ENCODE measurements at regions not wholly inside any gene's neighbourhood (a gene's known extent, or its start where the extent isn't known, plus 50 kb on each side); places are given as distances from the start of the nearest gene placed in this dataset.

DNA sequence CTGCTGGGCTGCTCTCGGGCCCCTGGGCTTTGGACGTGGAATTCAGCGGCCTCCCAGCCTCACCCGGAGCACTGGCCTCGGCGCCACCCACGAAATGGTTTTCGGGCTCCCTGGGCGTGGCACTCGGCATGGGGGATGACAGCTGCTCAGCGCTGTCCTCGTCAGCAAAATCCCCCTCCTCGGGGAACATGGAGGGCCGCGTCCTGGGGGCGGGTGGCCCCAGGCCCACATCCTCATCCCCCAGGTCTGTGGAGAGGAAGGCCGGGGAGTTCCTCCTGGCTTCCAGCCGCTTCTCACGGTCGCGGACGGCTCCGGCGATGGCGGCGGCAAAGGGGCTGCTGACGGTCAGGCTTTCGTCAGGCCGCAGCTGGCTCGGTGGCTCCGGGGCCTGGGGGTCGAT lies 88.4 kb downstream of the CTTN start:
- no peak for DNase-seq

DNA sequence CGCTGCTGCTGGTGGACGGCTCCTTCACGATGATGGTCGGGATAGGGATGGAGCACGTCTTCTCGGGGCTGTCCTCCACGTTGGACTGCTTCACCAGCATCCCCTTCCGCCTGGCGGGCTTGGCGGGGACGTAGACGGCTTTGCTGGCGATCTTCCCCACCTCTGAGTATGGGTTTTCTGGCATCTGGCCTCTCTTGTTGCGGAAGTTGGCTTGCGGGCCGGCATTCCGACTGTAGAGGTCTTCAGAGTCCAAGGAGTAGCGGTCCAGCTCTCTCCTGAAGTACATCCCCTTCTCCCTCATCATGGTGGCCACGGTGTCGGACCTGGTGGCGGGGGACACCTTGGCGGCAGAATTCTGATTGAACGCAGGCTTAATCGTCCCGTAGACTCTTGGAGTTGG lies 88.8 kb downstream of the CTTN start:
- no peak for DNase-seq

DNA sequence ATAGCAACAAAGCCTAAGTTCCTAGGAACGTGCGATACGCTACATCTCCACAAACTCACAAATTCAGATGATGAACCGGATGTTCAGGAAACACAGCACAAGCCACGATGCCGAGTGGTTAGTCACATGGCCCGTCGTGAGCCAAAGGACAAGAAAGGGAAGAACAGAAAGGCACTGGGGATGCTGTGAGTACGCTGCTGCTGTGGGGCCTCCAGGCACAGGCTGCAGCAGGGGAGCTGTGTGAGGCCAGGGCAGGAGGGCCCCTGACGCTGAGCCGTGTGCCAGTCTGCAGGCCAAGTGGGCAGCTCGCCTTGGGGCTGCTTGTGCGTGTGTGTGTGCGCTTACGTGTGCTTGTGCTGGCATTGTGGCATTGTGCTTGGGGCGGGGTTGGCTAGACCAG lies 89.4 kb downstream of the CTTN start:
- no peak for DNase-seq

DNA sequence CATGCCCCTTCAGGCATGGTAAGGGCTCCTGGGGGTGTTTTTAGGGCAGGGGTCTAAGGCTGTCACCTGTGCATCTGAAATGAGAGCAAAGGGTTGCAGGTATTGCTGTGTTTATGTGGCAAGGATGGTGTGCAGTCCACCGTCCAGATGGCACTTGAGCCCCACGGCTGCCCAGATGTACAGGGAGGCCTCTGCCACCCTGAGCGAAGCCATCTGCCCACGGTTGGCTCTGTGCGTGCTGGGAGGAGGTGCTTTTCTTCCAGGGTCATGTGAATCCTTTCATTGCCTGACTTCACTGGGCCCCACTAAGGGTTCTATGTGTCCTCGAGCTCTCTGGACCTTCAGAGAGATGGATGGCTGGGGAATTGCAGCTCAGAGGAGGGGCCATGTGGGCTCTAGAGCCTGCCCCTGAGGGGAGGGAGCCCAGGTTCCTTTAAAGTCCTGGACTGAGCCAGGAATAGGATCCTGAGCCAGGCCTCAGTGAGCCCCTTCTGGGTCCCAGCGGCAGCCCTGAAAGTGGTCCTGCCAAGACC lies 89.9 kb downstream of the CTTN start:
- DNase-seq = no peak

DNA sequence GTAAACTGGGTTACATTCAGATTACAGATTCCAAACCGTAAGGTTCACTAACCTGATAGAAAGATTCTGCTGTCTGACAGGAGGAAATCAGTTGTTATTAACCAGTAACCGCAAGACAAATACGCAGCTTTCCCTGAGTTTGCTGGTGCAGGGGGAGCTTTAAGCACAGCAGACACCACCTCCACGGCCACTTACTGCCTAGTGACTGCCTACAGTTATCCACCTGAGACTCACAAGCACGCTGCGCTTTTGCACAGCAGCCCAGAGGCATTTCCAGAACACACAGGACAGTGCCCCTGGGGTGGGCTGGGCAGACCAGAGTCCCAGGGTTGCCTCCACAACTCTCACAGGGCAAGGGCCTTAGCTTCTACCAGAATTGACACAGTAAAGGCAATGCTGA lies 90.9 kb downstream of the CTTN start:
- no peak for DNase-seq

DNA sequence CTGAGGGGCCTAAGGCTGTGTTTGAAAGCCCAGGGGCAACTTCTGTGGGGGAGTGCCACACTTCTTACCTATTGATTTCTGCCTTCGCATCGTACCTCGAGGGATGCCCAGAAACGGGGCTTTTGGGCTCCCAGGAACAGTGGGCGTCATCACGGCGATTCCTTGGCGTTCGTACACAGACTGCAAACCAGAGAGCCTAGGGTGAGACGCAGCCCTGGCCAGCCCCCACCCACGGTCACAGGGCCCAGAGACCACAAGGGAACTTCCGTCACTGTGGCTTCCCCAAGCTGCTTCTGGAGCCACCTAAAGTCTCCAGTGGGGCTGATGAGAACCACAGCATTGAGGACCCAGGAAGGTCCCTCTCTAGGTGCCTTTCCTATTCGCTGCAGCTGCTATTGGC lies 91.9 kb downstream of the CTTN start:
- DNase-seq = no peak

DNA sequence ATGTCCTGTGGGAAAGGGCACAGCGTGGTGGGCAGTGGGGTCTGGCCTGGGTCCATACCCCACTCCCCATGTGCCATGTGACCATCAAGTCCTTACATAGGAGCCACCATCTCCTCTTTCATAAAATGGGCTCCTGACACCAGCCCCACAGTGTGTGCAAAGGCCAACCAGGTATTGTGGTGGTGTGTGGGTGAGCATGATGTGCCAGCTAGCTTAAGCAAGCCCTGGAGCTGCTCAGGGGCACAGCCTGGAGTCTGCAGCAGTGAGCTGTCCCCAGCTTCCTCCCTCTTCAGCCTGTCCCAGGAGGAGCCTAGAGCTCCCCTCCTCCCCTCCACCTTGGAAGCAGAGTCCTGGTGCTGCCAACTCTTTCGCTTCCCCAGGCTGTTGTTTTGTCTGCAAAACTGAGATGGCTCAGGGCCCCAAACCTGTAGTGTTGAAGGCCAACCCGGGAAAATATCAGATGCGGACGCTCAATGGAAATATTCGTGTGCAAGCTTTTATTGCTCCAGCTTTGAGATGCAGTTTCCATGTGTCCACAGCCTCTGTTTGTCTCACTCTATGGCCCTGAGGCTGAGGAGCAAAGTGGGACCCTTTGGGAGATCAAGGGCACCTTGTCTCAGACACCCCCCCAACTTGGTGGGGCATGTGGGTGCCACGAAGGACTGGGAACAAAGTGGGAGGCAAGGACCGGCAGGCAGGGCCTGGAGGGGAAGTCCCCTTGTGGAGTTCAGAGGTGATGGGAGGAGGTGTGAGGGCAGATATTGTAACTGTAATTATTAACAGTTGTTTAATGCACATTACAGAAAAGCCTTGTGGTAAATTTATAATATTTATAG lies 92.6 kb downstream of the CTTN start:
- no peak for DNase-seq

DNA sequence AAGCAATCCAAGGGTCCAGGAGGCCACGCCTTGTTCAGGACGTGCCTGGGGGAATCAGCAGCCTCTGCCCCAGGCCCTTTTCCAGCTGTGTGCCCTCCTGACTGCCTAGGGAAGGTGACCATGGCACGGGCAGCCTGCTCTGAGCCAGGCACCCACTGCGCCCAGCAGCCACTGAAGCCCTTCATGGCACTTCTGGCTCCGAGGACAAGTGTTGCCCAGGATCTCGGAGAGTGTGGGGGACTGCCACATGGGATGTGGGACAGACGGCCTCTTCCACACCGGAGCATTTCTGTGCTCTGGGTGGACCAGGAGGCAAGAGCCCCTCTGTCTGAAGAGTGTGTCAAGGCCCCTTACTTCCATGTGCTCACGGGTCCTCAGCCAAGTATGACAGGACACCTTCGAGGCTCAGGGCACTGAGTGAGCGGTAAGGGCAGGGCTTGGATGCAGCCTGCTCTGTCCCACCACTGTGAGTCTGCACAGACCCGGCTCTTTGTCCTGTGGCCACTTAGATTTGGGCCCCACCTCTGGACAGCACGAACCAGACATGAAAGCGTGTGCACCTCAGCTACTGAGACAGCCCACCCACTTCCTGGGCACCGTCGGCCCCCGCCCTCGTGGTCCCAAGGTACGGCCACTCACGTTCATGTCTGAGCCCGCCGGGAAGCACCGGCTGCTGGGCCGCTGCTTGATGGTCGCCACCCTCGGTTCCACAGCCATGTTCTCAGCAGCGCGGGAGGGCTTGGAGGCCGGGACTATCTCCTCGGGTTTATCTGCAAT lies 93.6 kb downstream of the CTTN start:
- DNase-seq = no peak

DNA sequence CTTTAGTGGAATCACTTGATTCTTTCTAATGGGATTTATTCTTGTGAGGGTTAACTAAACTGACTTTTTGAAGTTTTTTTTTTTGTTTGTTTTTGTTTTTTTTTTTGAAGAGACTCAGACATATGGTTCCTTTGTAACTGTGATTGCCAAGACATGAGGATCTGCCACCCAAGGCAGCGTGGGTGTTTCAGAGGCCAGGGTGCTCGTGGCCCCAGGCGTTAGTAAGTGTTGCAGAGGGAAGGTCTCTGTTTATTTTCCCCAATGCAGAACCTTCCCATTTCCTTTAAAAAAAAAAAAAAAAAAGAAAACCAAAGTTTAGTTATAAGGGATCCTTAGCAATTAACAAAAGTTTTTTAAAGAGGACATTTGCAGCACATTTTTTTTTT lies 94.8 kb downstream of the CTTN start:
- no peak for DNase-seq

DNA sequence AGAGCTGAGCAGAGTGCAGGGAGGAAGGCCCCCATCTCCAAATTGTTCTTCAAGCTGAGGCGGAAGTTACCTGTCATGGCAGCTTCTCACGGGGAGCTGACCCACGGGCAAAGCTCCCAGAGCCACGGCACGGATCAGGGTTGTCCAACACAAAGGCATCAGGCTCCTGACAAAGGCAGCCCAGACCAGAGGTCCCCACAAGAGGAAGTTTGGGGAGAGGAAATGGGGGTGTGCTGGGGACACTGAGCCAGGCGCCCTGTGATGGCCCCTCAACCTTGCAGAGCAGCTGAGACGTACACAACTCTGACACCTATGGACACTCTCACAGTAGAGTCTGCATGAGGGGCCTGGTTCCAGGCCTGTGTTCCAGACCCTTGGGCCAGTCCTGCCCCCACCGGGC lies 95.6 kb downstream of the CTTN start:
- DNase-seq = no peak

DNA sequence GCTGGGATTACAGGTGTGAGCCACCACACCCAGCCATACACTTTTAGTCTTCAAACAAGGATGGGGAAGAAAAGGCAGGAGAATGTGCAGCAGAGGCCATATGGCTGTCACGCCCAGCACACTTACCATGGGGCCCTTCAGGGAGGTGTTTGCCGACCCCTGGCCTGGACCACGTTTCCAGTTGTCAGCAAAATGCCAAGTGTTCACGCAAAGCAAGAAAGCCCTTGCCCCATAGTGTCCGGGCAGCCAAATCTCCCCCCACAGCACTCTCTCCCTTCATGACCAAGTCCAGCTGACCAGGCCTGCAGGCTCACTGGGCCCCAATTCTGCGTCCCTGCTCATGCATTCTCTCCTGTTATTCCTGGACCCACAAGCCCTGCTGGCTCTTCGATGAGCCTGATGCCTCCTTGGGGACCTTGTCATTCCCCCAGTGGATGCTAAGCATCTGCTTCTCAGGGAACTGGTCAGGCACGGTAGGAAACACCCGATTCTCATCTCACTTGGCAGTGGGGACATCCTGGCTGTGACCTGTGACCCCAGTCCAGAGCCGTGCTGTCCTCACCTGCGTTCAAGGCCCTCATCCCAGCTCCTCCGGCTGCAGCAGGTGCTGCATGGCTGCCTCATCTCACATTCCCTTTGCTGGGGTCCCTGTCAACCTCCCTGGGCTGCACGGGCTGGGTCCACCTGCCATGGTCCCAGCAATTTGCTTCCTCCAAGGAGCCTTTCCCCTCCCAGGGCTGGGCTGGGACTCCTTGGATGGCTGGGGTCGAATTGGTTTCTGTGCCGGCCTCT lies 96.4 kb downstream of the CTTN start:
- DNase-seq = no peak

DNA sequence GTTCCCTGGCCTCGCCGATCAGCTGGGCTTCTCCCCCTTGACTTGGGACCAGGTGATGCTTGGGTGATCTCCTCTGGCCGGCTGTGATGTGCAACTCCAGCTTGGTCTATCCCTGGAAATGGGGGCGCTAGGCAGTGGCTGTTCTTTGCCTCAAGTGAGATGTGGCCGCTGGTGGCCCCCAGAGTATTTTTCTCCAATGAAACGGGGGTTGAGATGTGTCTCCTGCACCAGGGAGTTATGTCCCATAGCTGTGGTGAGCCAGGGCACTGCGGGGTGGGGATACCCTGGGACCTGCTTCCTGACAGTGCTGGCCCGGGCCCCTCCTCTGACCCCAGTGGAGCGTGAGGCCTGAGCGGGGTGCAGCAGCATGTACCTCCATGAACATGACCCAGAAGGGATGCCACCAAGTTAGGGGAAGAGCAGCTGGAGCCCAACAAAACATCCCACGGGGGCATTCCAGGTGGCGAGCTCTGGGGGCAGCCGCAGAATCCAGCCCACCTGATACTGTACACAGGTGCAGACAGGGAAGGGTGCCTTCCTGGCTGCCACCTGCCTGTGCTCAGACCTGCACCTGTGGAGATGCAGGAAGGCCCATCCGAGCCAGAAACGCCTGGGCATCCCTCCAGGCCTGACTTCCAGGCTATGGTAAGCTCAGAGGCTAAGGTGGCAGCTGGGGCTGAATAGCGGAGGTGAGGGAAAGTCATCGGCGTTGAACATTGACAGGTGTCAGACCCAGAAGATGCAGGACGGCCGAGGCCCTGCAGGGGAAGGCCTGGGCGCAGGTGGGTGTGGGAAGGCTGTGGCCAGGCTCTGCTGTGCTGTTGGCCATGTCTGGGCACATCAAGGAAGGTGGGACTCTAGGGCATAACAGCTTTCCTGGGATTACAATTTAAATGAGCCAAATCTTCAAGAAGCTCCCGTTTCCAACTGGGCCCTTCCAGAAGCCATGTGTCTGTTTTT lies 97.3 kb downstream of the CTTN start:
- no peak for DNase-seq

DNA sequence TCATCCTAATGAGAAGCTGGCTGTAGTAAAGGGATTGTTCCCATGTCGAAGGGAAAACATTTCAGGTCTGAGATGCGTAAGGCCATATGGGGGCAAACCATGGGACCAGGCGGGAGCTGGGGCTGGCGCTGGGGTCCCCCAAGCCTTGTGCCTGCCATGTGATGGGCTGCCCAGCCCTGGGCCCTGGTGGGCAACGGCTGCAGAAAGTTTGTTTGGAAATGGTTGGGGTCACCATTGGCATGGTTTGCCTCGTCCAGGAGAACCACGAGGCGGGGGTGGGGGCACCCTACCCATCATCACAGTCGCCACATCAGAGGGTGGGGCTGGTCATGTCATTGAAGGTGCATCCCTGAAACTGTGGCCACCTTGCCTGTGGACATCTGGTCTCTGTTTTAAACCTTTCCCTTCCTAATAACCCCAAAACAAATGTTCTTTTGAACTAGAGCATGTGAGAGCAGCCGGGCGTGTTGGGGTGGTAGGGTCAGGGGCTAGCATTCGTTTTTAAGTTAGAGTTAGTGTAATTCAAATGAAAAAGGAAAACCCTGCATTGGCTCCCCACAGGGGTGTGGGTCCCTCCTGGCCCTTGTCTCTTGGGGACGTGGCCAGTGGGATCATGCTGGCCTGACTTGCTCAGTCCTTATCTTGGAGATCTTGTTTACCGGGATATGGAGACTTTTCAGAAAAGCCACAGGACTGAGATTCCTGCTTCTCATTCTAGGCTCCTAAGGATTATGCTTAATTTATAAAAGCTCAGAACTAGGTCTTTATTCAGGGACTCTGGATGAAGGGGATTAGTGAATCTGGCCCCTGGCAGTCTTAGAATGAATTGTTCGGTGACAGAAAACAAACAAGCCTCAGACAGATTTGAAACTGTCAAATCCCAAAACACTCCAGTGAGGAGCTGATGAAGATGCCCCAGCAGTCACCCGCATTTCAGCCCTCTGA lies 98.5 kb downstream of the CTTN start:
- DNase-seq = no peak

DNA sequence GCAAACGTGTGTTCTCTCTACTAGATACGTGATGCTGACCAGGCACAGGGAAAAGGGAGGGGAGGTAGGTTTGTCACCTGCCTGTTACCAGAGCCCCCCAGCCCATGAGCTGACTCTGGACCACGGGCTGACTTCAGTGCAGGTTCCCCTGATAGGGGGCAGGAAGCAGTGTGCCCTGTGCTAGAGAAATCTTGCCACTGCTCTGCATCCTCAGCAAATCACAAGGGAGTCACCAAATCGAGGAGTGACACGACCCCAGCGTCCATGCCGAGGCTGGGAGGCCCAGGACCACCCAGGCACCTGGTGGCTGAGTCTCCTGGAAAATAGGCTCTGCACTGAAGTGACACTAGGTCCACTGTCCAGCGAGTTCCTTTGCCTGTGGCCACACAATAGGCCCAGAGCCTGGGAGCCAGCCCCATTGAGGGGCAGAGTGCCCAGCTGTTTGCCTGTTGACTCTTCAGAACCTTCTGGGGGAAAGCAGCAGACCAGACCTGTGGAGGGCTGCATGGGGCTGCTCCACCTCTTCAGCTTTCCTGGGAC lies 99.3 kb downstream of the CTTN start:
- no peak for DNase-seq

DNA sequence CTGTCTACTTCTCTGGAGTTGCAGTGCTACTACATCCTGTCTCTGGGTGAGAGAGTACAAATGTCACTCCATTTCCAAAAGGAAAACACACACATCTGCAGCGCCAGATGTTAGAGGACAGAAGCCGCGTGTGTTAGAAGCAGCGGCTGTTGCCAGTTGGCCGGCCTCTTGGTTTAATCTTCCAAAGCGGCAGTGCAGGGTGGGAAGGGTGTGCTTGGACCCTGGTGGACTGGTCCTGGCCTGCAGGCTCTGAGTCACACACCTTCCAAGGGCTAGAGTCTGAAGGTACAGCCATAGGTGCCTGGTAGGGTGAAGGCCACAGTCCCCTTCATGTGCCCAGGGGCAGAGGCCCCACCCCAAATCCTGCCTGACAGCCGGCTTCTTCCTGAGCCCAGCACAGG lies 99.8 kb downstream of the CTTN start:
- DNase-seq = no peak

DNA sequence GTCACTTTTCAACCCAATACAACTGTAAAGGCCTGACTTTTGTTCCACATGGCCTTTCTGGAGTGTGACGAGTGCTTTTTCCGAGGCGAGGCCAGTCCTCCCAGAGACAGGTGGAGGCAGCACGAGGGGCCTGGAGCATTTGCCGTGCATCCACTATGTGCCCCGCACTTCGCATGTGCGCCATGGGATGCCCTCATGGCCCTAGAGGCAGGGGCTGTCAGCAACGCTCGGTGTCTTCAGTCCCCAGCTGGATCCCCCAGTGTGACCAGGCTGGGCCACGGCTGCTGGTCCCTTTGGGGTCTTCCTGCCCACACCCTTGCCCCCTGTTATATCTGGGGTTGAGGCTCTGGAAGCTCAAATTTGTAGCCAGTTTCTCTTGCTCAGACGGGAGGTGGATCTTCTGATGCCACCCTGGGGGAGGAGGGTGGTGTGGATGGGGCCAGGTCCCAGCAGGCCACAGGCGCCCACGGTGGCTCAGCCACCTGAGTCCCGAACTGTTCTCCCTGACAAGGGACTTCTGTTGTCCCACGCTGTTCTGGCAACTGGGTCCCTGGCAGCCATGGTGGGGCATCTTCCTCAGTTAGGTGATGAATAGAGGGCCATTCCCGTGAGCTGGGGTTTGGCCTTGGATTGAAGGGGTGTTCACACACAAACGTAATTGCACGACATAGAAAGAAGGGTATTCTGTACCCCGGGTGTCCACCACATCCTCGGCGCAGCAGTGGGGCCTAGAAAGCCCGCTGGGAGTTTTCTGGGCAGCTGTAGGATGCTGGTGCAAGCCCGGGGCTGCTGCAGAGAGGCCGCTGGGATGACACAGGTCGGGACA lies 100.9 kb downstream of the CTTN start:
- DNase-seq = no peak

DNA sequence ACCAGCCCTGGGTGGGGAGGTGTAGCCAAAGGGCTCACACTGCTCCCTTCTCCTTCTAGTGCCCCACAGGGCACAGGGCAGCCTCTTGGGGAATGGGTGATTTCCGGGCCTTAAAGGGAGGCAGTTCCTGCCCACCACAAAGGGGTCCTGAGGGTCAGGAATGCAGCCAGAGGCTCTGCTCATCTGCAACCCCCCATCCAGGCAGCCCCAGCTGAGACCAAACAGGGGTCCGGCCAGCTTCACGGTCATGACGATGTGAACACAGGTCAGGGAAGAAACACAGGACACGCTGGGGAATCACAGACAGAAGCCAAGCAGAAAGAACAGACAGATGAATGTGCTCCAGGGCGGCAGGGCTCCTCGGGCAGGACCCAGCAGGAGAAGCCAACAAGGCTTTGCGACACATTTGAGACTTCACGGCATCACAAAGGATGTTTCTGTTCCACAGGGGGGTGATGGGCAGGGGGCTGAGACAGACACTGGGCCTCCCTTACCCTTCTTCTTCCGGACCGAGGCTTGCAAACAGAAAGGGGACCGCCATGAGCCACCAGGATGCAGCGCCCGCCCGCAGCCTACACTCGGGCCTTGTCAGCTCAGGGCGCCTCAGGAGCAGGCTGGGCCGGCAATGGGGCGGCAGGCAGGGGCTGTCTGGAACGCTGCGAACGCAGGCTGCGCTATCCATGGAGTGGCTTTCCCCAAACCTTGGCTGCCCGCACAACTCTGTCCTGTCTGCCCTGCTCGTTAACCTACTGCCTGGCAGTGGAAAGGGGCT lies 101.9 kb downstream of the CTTN start:
- no peak for DNase-seq

DNA sequence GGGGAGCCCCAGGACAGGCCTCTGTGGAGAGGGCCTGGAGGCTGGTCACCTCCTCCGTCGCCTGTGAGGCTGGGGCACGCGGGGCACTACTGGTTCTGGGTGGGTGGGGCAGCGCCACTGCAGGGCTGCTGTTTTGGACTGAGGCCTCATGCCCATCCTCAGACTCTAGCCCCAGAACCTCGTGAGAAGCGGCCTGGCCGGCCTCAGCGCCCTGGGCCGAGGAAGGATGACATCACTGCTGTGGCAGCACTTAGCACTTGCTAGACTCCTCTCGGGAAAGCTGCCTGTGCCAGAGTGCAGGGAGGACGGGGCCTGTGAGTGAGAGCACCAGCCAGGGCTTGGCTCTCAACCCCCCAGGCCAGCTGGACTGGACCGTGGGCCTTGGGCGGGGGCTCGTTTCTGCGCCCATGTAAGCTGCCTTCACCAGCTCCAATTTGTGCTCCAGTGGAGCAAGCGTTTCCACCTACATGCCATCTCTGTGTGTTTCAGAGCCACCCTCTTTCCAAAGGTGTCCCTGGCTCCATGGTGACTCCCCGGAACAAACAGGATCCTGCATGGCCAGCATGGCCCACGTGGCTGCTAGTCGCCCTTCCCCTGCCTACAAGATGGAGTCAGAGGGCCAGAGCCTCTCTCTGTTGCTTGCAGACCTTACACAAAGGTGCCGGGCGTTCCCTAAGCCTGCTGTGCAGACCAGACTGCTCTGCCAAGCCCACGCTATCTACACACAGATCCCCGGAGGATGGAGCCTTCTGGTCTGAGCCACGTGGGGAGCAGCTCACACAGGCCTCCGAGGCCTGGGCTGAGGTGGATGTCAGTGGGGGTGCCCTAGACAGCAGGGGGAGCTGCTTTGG lies 102.9 kb downstream of the CTTN start:
- DNase-seq = no peak

Measured in NCI-H1417 treated with DMSO at 0.1 percent for 48 hours (cell line).